ENCODE measurements at regions not wholly inside any gene's neighbourhood (a gene's known extent, or its start where the extent isn't known, plus 50 kb on each side); places are given as distances from the start of the nearest gene placed in this dataset.
"Not testable (repeated sequence)": the region's sequence is repeated elsewhere in the genome, so short reads cannot be mapped to it uniquely, and the experiment has no call there.

GRCh38 chr2:16037808-16038457 is 97.6 kb downstream of the MYCN start:
- DNase-seq: no peak

DNA sequence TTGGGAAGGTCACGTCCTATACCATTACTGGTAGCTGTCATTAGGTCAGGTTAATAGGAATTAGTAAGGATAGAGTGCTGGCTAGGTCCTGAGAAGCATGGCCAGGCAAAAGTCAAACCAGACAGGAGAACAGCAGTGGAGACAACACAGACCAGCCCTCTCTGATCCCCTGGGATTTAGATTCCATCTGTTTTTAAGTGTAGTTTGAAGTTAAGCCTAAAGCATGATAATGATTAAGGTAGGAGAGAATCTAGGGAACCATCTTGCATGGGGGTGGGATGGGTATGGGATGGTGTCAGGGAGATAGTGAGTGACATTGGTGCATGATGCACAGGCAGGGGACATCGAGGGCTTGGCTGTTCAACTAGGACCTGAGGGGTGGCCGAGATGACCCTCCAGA is 96.6 kb downstream of the MYCN start:
- DNase-seq: no peak

- no peak for DNase-seq
Observed at GRCh38 chr2:16035747-16036745, 95.7 kb downstream of the MYCN start.

GRCh38 chr2:16034975-16035746 is 94.8 kb downstream of the MYCN start:
- no peak for DNase-seq

- DNase-seq: no peak
Observed at GRCh38 chr2:16034151-16034974, 94.0 kb downstream of the MYCN start.

GRCh38 chr2:16033032-16033293 is 92.6 kb downstream of the MYCN start:
- no peak for DNase-seq

- DNase-seq: no peak
Observed at GRCh38 chr2:16032282-16033031, 92.1 kb downstream of the MYCN start.

- DNase-seq: no peak
Observed at GRCh38 chr2:16031848-16032159, 91.5 kb downstream of the MYCN start.

DNA sequence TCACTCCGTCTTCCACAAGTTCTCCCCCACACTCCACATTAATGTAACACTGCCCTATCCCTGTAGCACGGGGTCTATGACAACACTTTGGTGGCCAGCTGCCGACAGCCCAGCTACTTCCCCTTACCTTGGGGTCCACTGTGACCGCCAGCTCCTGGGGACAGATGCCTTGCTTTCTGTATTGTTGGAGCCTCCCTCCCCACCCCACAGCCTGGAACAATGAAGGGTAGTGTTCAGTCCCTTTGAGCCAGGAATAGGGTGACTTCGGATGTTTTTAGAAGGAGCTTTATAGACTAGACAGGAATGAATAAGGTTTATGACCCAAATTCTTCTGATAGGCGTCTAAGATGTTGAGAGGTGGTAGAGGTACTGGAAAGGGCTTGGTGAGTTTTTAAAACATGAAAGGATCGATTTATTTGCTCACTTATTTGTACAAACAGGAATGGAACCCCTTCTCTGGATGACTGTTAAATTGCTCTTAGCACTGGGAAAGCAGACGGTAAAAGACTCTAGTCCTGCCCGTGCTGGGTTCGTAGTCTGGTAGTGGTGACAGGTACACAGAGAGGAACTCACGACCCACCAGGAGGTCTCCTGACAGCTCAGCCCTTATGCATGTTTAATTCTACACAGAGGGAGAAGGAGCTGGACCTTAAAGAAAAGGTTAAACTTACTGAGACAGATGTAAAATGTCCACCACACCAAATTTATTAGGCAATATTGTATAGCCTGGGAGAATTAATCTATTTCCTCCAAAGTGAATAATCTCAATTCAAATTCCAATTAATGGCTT is 90.9 kb downstream of the MYCN start:
- DNase-seq: no peak

- DNase-seq: no peak
Observed at GRCh38 chr2:16030206-16031057, 90.1 kb downstream of the MYCN start.

- DNase-seq: no peak
Observed at GRCh38 chr2:16028644-16029043, 88.3 kb downstream of the MYCN start.

- DNase-seq: no peak
Observed at GRCh38 chr2:16026816-16027501, 86.6 kb downstream of the MYCN start.

DNA sequence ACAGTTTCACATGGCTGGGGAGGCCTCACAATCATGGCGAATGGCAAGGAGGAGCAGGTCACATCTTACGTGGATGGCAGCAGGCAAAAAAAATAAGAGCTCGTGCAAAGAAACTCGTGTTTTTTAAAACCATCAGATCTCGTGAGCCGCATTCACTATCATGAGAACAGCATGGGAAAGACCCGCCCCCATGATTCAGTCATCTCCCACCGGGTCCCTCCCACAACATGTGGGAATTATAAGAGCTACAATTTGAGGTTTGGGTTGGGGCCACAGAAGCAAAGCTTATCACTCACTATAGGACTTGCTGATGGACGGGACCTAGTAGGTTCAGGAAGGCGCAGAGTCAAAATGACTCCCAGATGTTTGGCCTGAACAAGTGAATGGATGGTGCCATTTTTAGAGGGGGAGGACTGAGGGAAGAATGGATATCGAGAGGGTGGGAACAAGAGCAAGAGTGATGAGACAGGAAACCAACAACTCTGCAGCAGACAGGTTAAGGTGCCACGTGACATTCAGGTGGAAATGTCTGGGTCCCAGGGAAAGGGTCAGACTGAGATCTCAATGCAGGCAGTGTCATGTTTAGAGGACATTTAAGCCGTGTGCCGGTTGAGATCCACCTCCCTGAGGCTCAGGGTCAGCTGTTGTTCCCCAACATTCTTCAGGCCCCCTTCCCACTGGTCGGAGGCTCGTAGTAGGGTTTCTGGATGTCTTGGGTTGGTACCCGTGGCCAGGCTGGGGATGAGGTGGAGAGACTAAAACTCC is 85.7 kb downstream of the MYCN start:
- no peak for DNase-seq

GRCh38 chr2:16025211-16025875 is 85.0 kb downstream of the MYCN start:
- no peak for DNase-seq

DNA sequence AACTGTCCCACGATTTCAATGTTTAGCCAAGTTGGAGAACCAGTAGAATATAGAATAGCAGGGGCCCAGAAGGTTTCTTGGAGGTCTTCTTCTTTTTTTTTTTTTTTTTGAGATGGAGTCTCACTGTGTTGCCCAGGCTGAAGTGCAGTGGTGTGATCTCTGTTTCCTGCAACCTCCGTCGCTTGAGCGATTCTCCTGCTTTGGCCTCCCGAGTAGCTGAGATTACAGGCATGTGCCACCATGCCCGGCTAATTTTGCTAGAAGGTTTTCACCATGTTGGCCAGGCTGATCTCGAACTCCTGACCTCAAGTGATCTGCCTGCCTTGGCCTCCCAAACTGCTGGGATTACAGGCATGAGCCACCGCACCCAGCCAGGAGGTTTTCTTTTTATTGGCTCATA is 84.3 kb downstream of the MYCN start:
- not testable (repeated sequence) for DNase-seq

GRCh38 chr2:16023506-16024360 is 83.4 kb downstream of the MYCN start:
- DNase-seq: no peak

DNA sequence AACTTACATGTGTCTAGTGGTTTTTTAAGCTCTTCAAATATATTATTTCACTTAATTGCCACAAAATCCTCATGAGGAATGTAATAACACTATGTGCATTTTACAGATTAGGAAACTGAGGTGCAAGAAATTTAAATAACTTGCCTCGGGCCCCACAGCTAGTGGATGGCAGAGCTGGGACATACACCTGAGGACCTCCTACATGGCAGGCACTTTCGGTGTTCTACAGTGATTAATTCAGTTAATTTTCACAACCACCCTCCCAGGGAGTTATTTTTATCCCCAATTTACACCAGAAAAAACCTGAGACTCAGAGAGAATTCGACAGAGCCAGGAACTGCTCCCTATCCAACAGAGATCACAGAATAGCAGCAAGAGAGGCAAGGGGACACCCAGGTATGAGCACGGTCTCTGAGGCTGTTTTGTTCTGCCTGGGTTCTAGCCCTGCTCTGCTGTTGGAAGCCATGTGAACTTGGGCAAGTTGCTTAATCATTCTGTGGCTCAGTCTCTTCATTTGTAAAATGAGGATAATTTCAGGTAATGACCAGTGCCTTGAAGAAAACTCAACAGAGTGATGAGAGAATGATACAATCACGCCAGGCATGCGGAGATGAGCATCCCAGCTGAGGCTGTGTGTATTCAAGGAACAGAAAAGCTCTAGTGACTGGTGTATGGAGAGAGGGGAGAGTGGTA is 82.3 kb downstream of the MYCN start:
- DNase-seq: no peak
